HG03354 (cell line): ENCODE measurements at regions not wholly inside any gene's neighbourhood (a gene's known extent, or its start where the extent isn't known, plus 50 kb on each side); places are given as distances from the start of the nearest gene placed in this dataset.

Experiments
- ATAC-seq: cut with Tn5 transposase; IDR thresholded peaks from one replicate; pipeline ENCODE4 v1.9.1; 2021; ENCODE audit warnings: mild to moderate bottlenecking; ENCODE audit not compliant: unreplicated experiment, poor library complexity, severe bottlenecking

DNA sequence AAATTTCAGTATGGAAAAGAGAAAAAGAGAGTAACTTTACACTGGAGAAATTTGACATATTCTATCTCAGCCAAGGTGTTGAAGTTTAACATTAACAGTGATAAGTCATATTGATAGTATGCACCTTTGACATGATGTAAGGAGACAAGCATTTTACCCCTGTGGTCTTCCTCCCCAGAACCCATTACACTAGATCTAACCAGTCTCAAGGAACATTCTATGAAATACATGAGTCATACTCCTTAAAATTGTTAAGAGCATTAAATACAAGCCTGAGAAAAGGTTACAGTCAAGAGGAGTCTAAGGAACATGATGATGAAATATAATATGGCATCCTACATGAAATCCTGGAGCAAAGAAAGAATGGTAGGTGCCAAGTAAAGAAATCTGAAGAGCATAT lies 1151.3 kb upstream of the IGFBP7 start:
- ATAC-seq, result no peak

DNA sequence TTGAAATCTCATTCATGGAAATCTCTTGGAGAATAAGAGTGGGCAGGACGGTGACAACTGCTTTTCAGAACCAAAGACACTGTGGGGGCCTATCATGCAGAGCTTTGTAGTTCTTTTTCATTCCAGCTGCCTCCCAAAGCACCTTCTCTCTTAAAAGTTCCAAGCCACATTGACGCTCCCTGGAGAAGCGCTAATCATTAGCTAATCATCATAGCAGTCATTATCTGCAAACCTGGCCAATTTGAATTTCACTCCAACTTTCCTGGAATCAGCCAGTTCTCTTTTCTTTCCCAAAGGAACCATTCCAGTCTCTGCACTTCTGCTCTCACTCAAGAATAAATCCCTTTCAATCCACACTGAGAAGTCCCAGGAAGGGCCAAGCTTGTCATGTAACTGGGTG lies 1144.1 kb upstream of the IGFBP7 start:
- no peak for ATAC-seq

DNA sequence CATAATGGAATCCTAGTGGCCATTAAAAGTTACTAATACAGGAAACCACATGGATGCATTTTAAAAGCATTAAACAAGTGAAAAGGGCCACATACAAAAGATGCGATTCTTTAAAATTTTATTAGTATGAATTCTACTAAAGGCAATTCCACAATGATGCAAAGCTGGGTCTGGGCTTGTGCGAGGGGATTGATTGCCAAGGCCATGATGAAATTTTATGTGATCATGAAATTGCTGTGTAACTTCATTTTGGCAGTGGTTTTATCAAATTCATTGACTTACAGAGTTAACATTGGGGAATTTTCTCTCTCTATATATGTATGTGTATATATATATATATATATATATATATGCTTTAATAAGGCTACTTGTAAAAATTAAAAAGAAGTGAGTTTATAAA lies 1142.5 kb upstream of the IGFBP7 start:
- ATAC-seq, result no peak

DNA sequence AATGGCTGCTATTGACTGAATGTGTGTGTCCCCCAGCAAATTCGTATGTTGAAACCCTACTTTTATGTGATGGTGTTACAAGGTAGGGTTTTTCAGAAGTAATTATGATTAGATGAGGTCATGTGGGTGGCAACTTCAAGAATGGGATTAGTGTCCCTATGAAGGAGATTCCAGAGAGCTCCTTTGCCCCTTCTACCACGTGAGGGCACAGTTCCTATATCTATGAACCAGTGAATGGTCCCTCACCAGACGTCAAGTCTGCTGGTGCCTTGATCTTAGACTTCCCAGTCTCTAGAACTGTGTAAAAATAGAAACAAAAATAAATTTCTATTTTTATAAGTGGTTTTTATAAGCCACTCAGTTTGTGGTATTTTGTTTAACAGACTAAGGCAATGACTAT lies 1137.6 kb upstream of the IGFBP7 start:
- no peak for ATAC-seq

DNA sequence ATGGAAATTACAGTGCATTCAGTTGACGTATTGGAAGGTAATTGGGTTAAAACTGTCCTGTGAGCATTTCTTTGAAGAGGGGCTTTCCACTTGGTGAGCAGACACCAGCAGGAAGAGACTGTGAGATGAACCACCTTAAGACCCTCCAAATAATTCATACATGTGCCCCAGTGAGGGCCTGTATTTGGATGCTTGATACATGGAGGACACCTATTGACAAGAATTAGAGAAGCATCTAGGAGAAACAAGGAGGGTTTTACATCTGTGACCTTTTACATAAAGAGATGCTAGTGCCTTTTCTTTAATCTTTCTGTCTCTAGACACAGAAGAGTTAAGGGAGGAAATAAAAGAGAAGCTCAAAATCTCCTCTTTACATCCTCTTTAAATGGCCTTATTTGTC lies 1115.3 kb upstream of the IGFBP7 start:
- ATAC-seq, result no peak

DNA sequence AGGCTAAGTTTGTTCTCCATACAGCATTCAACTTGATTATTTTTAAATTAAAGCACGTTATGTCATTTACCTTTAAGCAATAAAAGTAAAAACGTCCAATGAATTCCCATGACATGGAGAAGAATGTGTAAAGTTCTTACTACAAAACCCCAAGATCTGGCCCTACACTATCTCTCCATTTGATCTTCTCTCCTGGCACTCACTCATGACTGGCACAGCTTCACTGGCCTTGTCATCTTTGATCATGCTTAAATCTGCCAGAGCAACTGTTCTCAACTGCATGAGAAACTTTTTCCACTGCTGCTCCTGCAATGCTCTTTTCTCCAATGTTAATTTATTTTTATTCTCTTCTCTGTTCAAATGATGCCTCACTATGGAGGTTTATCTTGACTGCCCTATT lies 1109.0 kb upstream of the IGFBP7 start:
- ATAC-seq, result no peak

DNA sequence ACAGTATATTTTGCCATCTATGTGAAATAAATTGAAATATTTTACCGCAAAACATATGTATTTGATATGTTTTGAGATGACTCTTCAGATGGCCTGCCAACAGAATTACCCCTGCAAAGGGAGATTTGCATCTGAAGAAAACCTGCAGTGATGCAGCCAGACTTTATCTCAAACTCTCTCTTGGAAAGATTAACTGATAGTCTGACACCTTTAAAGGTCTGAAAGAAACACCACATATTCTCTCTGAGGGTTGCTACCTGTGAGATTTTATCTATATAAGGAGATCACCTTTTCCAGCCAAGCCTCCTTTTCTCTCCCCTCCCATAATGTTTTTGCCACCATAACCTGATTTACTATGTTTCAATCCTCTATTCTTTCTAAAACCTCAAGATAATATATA lies 1106.3 kb upstream of the IGFBP7 start:
- ATAC-seq, result no peak

DNA sequence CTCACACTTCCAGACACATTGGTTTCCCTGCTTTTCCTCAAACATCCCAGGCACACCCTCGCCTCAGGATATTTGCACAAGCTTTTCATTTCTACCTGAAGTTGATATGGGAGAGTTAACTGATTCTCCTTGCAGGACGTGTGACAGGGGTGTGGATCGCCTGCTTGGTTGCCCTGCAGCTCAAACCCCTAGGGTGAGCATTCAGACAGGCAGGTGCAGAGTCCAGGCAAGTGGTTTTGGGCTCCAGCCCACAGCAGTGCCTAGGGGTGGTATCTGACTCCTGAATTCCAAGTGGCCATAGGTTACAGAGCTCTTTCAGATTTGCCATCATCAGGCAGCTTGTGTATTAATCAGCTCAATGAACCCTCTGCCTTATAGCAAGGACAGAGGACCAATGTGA lies 1104.2 kb upstream of the IGFBP7 start:
- no peak for ATAC-seq

DNA sequence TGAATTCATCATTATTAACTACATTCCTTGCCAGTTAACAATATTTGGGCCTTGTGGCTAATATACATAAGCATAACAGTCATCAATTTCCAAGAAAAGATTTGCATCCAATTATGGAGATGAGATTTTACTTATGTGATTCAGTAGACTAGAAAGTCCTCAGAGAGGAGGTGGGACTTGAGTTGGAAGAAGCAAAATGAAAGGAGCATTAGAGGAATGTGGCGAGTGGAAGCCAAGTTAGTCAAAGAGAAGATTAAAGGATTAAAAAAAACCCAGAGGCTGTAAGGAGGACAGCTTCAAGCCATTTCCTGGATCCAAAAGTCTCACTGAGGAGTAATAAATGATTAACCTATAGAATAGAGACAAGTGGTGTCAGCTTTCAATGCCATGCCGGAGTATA lies 1099.4 kb upstream of the IGFBP7 start:
- no peak for ATAC-seq

DNA sequence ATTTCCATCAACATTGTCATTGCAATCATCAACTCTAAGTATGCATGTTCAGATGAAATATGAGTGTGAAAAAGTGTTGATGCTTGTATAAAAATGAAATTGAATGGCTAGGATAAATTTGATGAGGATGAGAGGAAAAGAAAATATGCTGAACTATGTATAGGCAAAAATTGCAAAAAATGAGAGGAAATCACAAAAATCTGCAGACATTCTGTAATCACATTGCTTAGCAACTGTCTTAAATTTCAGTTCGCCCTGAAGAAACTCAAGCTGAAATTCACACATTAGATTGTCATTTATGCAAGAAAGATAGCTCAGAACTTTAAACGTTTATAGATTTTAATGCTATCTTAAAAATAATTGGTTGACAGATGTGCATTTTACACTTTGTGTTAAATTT lies 1098.8 kb upstream of the IGFBP7 start:
- no peak for ATAC-seq

DNA sequence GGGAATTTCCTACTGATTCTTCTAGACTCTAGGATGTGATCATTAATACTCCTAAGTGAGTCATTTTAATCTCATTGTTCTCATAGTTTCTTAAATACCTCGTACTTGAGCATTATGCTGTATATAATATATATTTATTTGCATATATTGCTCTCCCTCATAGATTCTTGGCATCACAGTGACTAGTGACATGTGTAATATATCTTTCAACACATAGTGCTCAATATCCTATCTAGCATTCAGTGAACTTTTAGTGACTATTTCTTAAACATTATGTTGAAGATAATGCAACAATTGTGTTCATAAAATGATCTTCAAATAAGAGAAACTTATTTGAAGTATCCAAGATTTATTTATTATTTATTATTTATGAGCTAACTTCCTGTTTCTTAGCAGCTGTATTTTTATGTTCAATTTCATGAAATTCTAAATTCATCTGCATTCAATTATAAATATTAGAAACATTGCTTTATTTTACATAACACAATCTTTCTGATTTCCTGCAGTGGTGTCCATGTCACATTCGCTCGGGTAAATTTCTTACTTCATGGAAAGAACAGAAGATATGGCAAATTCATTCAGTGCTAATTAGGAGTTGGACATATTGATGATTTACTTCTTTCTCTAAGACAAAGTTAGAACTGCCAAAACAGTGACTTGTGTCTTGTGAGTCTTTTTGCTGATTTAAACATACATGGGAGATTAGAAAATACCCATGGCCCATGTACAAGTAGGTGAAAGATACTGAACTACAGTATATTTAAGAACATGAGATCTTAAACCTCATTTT lies 1095.5 kb upstream of the IGFBP7 start:
- no peak for ATAC-seq

DNA sequence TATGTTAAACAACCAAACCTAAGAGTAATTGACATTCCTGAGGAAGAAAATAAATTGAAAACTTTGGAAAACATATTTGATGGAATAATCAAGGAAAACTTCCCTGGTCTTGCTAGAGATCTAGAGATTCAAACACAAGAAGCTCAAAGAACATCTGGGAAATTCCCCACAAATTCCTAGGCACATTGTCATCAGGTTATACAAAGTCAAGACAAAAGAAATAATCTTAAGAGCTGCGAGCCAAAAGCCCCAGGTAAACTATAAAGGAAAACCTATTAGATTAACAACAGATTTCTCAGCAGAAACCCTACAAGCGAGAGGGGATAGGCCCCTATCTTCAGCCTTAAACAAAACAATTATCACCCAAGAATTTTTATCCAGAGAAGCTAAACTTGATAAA lies 1082.0 kb upstream of the IGFBP7 start:
- no peak for ATAC-seq

DNA sequence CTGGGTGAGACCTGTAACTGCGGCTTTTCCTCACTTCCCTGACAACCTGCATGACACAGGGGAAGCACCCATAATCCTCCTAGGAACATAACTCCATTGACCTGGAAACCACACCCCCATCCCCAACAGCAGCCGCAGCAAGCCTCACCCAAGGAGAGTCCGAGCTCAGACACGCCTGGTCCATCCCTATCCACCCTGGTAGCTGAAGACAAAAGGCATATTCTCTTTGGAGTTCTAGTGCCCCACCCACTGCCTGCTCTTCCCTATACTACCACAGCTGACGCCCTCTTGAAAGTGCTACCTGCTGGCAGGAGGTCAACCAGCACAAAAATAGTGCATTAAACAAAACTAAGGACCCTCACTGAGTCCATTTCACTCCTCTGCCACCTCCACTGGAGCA lies 1080.9 kb upstream of the IGFBP7 start:
- no peak for ATAC-seq

DNA sequence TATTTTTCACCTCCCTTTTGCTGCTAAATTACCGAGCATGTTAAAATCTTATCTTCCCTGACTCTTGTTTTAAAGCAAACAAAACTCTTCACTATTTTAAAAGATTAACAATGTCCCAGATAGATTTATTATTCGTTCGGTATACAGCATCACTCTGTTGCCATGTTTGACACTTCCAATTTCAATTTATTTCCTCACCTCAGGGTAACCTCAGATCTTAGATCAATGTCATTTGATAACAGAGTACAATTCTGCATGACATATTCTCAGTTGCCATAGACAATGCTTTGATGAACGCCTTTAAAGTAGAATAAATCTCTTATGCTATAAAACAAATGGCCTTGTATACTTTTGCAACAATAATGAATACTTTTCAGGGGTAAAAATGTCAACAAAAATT lies 1078.1 kb upstream of the IGFBP7 start:
- no peak for ATAC-seq

DNA sequence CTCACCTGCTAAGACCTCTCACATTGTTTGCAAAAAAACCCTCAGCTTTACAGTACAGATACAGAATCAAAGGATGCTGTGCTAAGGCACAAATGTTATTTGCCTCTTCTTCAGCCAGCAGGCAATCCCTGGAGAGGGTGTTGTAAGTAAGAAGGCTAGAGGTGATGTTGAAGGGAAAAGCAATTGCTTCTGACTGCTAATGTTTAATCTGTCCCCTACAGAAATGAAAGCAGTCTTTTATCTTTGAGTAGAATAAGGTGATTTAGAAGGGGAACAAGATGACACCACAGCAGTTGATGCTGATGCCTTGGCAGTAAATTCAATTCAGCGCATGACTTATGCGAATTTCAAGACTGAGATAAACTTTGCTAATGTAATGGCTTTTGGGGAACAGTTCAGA lies 1064.8 kb upstream of the IGFBP7 start:
- ATAC-seq, result no peak

DNA sequence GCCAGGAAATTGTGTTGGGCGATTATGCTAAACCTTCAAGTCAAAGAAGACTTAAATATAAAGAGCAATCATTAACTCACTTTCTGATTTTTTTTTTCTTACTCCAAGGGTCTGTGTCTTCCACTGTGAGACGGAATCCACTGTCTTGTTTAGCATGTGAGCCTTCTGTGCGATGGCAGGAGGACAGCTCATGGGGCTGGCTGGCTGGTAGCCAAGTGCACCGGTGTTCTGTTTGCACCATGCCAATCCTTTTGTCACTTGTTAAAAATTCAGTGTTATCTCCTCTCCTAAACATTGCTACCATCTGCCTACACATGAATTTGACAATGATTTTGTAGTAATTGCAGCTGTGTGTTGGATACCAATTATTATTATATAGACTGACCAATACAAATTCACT lies 1056.3 kb upstream of the IGFBP7 start:
- ATAC-seq, result no peak

DNA sequence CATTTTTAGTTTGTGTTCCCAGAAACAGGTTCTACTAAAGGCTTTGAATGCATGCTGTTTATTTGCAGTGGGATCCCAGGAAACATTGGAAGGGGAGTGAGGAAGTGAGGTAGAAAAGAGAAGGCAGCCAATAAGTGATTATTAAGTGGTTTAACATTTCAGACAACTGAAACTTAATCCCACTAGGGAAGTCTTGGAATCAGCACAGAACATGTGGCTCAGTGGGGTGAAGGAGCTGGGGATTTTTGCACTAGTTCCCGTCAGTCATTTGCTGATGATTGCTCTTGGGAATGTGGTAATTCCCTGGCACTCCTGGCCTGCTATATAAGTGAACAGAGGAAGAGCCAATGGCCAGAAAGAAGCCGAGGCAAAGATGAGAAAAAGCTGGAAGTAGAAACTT lies 1053.0 kb upstream of the IGFBP7 start:
- no peak for ATAC-seq

DNA sequence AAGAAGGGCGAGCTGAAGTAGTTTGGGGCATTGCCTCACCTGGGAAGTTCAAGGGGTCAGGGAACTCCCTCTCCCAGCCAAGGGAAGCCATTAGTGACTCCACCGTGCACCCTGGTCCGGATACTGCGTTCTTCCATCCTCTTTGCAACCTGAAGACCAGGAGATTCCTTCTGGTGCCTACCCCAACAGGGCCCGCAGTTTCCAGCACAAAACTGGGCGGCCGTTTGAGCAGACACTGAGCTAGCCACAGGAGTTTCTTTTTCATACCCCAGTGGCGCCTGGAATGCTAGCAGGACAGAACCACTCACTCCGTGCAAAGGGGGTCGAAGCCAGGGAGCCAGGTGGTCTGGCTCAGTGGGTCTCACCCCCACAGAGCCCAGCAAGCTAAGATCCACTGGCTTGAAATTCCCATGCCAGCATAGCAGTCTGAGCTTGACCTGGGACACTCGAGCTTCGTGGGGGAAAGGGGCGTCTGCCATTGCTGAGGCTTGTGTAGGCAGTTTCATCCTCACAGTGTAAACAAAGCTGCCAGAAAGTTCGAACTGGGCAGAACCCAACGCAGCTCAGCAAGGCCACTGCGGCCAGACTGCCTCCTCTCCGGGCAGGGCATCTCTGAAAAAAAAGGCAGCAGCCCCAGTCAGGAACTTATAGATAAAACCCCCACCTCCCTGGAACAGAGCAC lies 1039.4 kb upstream of the IGFBP7 start:
- ATAC-seq, result no peak

DNA sequence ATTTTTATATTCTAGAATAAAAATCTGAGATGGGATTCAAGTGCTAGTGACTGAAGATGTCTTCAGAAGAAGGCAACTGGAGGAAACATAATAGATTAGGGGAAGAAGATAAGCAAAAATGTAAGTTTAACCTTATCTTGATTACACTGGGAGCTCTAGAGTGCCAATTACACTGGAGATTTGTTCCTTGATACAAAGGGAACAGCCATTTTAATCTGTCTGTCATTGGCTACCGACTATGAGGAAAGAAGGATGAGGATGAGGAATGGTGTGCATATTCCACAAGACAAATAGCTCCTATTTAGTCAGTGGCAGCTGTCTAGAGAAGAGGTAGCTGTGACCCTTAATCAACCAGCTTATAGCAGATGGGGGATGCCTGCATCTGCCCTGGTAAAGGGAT lies 1034.5 kb upstream of the IGFBP7 start:
- ATAC-seq, result no peak

DNA sequence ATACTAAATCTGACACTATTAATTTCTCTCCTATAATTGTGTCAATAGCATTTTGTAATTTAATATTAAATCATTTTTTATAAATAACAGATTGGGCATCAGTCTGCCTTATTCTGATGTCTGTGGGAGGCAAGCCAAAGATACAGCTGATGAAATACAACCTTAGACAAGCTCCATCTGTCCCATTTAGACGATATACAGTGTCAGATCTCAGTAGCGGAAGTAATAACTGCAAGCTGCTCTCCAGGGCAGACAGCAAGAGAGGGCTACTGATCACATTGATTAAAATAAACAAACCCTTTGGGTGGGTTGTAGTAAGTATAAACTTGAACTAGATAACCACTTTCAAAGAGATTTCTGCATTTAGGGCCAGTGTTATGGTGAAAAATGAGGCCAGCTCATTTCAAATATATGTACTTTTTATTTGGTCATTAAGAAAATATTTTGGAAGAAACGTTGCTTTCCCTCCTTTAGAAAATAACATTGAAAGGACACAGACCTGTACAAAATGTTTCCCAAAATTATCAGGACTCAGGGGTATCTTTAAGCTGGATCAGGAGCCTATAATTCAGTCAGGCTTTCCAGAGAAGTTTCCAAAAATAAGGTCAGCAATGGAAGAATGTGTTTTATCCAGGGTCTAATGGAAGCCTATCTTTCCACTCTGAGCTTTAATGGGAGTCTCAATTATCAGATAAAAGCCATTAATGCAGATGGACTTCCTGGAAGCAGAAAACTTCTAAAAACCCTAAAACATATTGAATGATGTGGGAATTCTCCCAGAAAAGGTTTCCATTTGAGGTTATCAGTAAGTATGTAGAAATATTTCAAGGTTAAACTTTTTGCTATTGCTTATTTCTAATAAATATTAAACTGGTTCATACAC lies 1028.8 kb upstream of the IGFBP7 start:
- ATAC-seq, result no peak

DNA sequence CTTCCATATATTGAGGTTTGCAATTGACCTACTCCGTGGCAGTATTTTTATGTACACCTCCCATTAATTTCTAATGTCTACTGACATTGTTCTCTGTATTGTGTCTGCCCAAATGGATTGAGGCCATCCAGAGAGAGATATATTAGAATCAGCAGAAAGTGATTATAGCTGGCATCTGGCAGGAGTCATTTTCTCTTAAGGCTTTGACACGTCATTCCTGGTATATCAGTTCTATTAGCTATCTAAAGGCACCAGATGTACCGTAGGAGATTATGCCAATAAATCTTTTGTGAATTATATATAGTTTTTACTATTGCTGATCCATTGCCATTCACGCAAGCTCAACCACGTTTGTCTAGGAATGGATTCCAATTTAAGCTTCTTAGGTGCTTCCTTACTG lies 1026.4 kb upstream of the IGFBP7 start:
- ATAC-seq, result no peak
